MM.1S (cell line): ENCODE measurements at regions not wholly inside any gene's neighbourhood (a gene's known extent, or its start where the extent isn't known, plus 50 kb on each side); places are given as distances from the start of the nearest gene placed in this dataset.

Source experiments
- DNase-seq: peaks from one replicate; pipeline ENCODE4 v3.0.0-alpha.2; 2015
- H2AFZ ChIP-seq: fragments of 300-600 bp; sonication (generic); 2 replicates; pipeline ENCODE4 v1.6.0; 2016; ENCODE audit warnings: antibody characterized with exemption, low read length
- H3F3A ChIP-seq: fragments of 300-600 bp; sonication (generic); 2 replicates; pipeline ENCODE4 v1.6.1; 2016; ENCODE audit warnings: mild to moderate bottlenecking, antibody characterized with exemption, low read length, moderate library complexity, mixed read lengths; ENCODE audit not compliant: insufficient read depth
- H3K27ac ChIP-seq: fragments of 300-600 bp; sonication (generic); 2 replicates; pipeline ENCODE4 v1.5.1; 2016; ENCODE audit warnings: mild to moderate bottlenecking, low read length
- H3K27me3 ChIP-seq: fragments of 300-600 bp; sonication (generic); replicated peaks from 2 replicates; pipeline ENCODE4 v1.6.0; 2016; ENCODE audit warnings: low read length; ENCODE audit not compliant: insufficient read depth
- H3K36me3 ChIP-seq: fragments of 300-600 bp; sonication (generic); replicated peaks from 2 replicates; pipeline ENCODE4 v1.6.1; 2016; ENCODE audit warnings: mild to moderate bottlenecking, low read length, mixed read lengths; ENCODE audit not compliant: insufficient read depth
- H3K4me1 ChIP-seq: fragments of 300-600 bp; sonication (generic); 2 replicates; pipeline ENCODE4 v1.6.1; 2016; ENCODE audit warnings: low read length, mixed read lengths
- H3K4me2 ChIP-seq: fragments of 300-600 bp; sonication (generic); 2 replicates; pipeline ENCODE4 v1.6.0; 2016; ENCODE audit warnings: low read depth, low read length
- H3K4me3 ChIP-seq: fragments of 300-600 bp; sonication (generic); 2 replicates; pipeline ENCODE4 v1.5.1; 2016; ENCODE audit warnings: low read length, mixed read lengths
- H3K79me2 ChIP-seq: fragments of 300-600 bp; sonication (generic); 2 replicates; pipeline ENCODE4 v1.6.1; 2016; ENCODE audit warnings: mixed run types, low read length, mixed read lengths
- H3K9ac ChIP-seq: fragments of 300-600 bp; sonication (generic); 2 replicates; pipeline ENCODE4 v1.6.1; 2016; ENCODE audit warnings: low read length, mixed read lengths
- H3K9me2 ChIP-seq: fragments of 300-600 bp; sonication (generic); replicated peaks from 2 replicates; pipeline ENCODE4 v1.6.1; 2016; ENCODE audit warnings: mild to moderate bottlenecking, low read length, mixed read lengths; ENCODE audit not compliant: insufficient read depth
- H3K9me3 ChIP-seq: fragments of 300-600 bp; sonication (generic); replicated peaks from 2 replicates; pipeline ENCODE4 v1.6.1; 2016; ENCODE audit warnings: mild to moderate bottlenecking, low read length, mixed read lengths; ENCODE audit not compliant: insufficient read depth
- H4K20me1 ChIP-seq: fragments of 300-600 bp; sonication (generic); 2 replicates; pipeline ENCODE4 v1.6.1; 2016; ENCODE audit warnings: mild to moderate bottlenecking, low read length, moderate library complexity, mixed read lengths; ENCODE audit not compliant: insufficient read depth
- EZH2 ChIP-seq: fragments of 300-600 bp; sonication (generic); optimal IDR thresholded peaks from 2 replicates; pipeline ENCODE3; 2017; ENCODE audit warnings: low read depth, mild to moderate bottlenecking, antibody characterized with exemption, low read length, mixed read lengths
- EZH2phosphoT487 ChIP-seq: fragments of 300-600 bp; sonication (generic); IDR thresholded peaks from 2 replicates; pipeline ENCODE4 v1.6.1; 2018; ENCODE audit warnings: antibody characterized with exemption, low read length
- TF ChIP-seq, protein P1 (sequence below): fragments of 300-600 bp; sonication (generic); IDR thresholded peaks from 2 replicates; pipeline ENCODE4 v1.5.1; 2016; ENCODE audit warnings: antibody characterized with exemption, low read length, mixed read lengths

DNA sequence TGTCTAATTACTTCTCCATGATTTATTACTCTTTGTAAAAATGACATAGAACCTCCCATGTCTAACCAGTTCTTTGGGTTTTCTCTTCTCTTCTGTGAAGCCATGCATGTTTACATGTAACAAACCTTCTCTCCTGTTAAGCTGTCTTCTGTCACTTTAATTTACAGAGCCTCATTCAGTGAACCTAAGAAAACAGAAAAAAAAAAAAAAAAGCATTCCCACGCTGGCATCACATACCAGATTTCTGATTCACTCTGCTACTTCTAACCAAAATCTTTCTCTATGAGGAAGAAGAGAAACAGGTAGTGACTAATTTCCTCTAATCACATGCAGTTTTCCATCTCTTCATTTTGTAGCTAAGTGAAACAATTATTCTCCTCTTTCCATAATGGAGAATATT is 141.4 kb upstream of the CXADR start:
- Histone ChIP-seq H3K4me1 (no peaks in the 10 kb centered on the region), H3F3A (no peaks in the 10 kb centered on the region), H3K36me3 (no peaks in the 10 kb centered on the region), H4K20me1 (no peaks in the 10 kb centered on the region), H3K27me3 (no peaks in the 10 kb centered on the region), H3K9me2 (no peaks in the 10 kb centered on the region), H3K4me3 (no peak overlapping the region), H2AFZ (no peak overlapping the region), H3K9me3 (no peaks in the 10 kb centered on the region), H3K79me2 (no peaks in the 10 kb centered on the region), H3K27ac (no peak overlapping the region), H3K9ac (no peak overlapping the region), H3K4me2 (no peak overlapping the region)
- TF ChIP-seq EZH2phosphoT487 (no peak), EZH2 (no peak)
- TF ChIP-seq, protein P1, sequence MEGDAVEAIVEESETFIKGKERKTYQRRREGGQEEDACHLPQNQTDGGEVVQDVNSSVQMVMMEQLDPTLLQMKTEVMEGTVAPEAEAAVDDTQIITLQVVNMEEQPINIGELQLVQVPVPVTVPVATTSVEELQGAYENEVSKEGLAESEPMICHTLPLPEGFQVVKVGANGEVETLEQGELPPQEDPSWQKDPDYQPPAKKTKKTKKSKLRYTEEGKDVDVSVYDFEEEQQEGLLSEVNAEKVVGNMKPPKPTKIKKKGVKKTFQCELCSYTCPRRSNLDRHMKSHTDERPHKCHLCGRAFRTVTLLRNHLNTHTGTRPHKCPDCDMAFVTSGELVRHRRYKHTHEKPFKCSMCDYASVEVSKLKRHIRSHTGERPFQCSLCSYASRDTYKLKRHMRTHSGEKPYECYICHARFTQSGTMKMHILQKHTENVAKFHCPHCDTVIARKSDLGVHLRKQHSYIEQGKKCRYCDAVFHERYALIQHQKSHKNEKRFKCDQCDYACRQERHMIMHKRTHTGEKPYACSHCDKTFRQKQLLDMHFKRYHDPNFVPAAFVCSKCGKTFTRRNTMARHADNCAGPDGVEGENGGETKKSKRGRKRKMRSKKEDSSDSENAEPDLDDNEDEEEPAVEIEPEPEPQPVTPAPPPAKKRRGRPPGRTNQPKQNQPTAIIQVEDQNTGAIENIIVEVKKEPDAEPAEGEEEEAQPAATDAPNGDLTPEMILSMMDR = no peak
- DNase-seq = no peak

DNA sequence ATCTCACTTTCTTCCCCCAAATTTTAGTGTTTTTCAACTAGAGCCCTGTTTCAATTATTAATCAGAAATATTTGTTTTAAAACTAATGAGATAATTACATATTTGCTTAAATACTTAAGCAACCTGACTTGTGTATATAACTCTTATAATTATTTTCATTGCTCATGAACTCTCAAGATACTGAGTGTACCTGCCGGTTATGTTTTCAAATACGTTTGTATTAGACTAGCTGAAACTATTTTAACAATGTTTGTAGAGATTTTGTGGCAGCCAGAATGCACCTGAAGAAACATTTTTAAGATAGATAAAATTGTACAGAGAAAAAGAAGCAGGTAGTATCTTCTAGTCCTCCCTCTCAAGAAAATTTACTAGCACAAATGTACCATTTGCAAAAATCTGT is 140.6 kb upstream of the CXADR start:
- H3K4me2 ChIP-seq = no peak overlapping the region
- no peaks in the 10 kb centered on the region for H3F3A ChIP-seq
- no peaks in the 10 kb centered on the region for H3K4me1 ChIP-seq
- no peaks in the 10 kb centered on the region for H3K79me2 ChIP-seq
- H3K27ac ChIP-seq = no peak overlapping the region
- H3K27me3 ChIP-seq = no peaks in the 10 kb centered on the region
- no peaks in the 10 kb centered on the region for H3K9me3 ChIP-seq
- H3K4me3 ChIP-seq = no peak overlapping the region
- no peak overlapping the region for H2AFZ ChIP-seq
- no peaks in the 10 kb centered on the region for H3K9me2 ChIP-seq
- H4K20me1 ChIP-seq = no peaks in the 10 kb centered on the region
- DNase-seq = no peak
- H3K9ac ChIP-seq = no peak overlapping the region
- H3K36me3 ChIP-seq = no peaks in the 10 kb centered on the region
- no peak for TF ChIP-seq EZH2phosphoT487
- TF ChIP-seq, protein P1 = no peak
- TF ChIP-seq EZH2 = no peak

DNA sequence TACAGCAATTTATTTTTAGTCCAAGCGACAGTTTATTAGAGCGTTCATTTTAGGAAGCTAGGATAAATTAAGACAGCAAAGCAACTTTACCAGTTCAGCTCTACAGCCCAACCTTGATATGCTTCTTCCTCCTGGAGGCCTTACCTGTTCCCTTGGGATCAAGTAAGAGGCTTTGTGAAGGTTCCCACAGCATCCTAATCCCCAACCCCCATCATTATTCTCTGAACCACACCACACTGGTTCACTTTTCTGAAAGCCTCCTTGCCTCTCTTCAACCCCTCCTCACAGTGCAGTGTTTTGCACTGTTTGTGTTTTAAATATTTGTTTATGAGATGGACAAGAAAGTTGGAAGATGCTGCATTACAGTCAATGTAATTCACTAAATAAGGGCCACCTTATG is 126.3 kb upstream of the CXADR start:
- Histone ChIP-seq H3K27ac (no peak overlapping the region), H3K4me2 (no peak overlapping the region), H3K9ac (no peak overlapping the region), H3K79me2 (no peaks in the 10 kb centered on the region), H3K27me3 (no peaks in the 10 kb centered on the region), H3F3A (no peaks in the 10 kb centered on the region), H3K4me3 (no peak overlapping the region), H3K4me1 (no peaks in the 10 kb centered on the region), H2AFZ (no peak overlapping the region), H4K20me1 (no peaks in the 10 kb centered on the region), H3K9me2 (no peaks in the 10 kb centered on the region), H3K36me3 (no peaks in the 10 kb centered on the region), H3K9me3 (no peaks in the 10 kb centered on the region)
- TF ChIP-seq, protein P1 = no peak
- no peak for TF ChIP-seq EZH2
- no peak for TF ChIP-seq EZH2phosphoT487
- no peak for DNase-seq
